Transverse colon (tissue), 4 donors: ENCODE measurements at regions not wholly inside any gene's neighbourhood (a gene's known extent, or its start where the extent isn't known, plus 50 kb on each side); places are given as distances from the start of the nearest gene placed in this dataset.

Source experiments
- DNase-seq: peaks from one replicate; pipeline ENCODE4 v3.0.0-alpha.2; 2019
- H3K27ac ChIP-seq, 4 donors: fragments of 200-600 bp; sonication (generic); 2 replicates each; pipeline ENCODE4 v1.5.1; 2016 to 2018; ENCODE audit warnings: inconsistent platforms in 4 of 4
- H3K27me3 ChIP-seq: fragments of 200-600 bp; sonication (generic); 2 replicates; pipeline ENCODE4 v1.5.1; 2017; ENCODE audit warnings: inconsistent platforms
- H3K36me3 ChIP-seq, 4 donors: fragments of 200-600 bp; sonication (generic); 2 replicates each; pipeline ENCODE4 v1.5.1; 2017 to 2019; ENCODE audit warnings: inconsistent platforms in 4 of 4
- H3K4me1 ChIP-seq, 4 donors: fragments of 200-600 bp; sonication (generic); 2 replicates each; pipeline ENCODE4 v1.5.1; 2017 to 2020; ENCODE audit warnings: inconsistent platforms in 4 of 4
- H3K4me3 ChIP-seq, 4 donors: fragments of 200-600 bp; sonication (generic); 1 replicate in 1 of 4; 2 replicates in 3 of 4; pipeline versions ENCODE4 v1.5.1 to v1.6.1; 2017 to 2019; ENCODE audit warnings: inconsistent platforms in 4 of 4
- H3K9me3 ChIP-seq, 2 donors: fragments of 200-600 bp; sonication (generic); 2 replicates each; pipeline ENCODE4 v1.5.1; 2017 to 2019; ENCODE audit warnings: inconsistent platforms in 2 of 2
- CTCF ChIP-seq, 5 experiments: fragments of 200-600 bp in 3 of 5; fragments of 450-650 bp in 2 of 5; sonication (generic) in 3 of 5; IDR thresholded peaks; 1 replicate in 2 of 5; 2 replicates in 3 of 5; pipeline ENCODE4 v1.5.1; 2016 to 2017; ENCODE audit warnings: antibody characterized with exemption in 5 of 5, inconsistent platforms in 3 of 5, mild to moderate bottlenecking in 2 of 5, moderate library complexity in 1 of 5
- EP300 ChIP-seq: sonication (generic); formaldehyde crosslinking; IDR thresholded peaks from one replicate; pipeline ENCODE4 v1.6.1; 2017; ENCODE audit warnings: antibody characterized with exemption, low read depth
- POLR2A ChIP-seq: fragments of 450-650 bp; IDR thresholded peaks from one replicate; pipeline ENCODE4 v1.6.1; 2016; ENCODE audit warnings: antibody characterized with exemption, mild to moderate bottlenecking, moderate library complexity
- POLR2AphosphoS5 ChIP-seq, 3 donors: sonication (generic); formaldehyde crosslinking; IDR thresholded peaks; one replicate each; pipeline ENCODE4 v1.6.1; 2016; ENCODE audit warnings: antibody characterized with exemption in 3 of 3
- WGBS, 2 donors: methylation state at CpG; one replicate each; pipeline ENCODE4 v1.1.5; 2018; ENCODE audit warnings: low coverage in 1 of 2; 5-methylcytosine and 5-hydroxymethylcytosine counted together
- in situ Hi-C, 4 donors: fragments of 200-750 bp; cut with MboI; loops; one replicate each; pipeline versions ENCODE4 v1.15.0 to v1.15.1; 2017; ENCODE audit warnings: low sequenced_read_pairs in 3 of 4, low pct_ligation_motif_present in 1 of 4, low pct_unique_long_range_greater_than_20kb in 1 of 4
- intact Hi-C: fragments of 100-400 bp; cut with DNase I; formaldehyde crosslinking; loops from one replicate; pipeline ENCODE4 v1.15.1; 2023; ENCODE audit warnings: low total_unique reads

GRCh38 chr16:87223656-87224248 is 93.4 kb downstream of the C16orf95 start:
- WGBS, 2 donors: 83 to 89% methylated on average over 3 of the region's 3 CpGs

GRCh38 chr16:87226926-87227295 is 90.3 kb downstream of the C16orf95 start:
- Histone ChIP-seq H3K4me3 (no peak overlapping the region), H3K4me1 (no peaks in the 10 kb centered on the region), H3K27me3 (no peaks in the 10 kb centered on the region), H3K36me3 (no peaks in the 10 kb centered on the region), H3K27ac (peak overlapping the region in 2 of 4 donors; percentile 45 to 67), H3K9me3 (peaks cover 0 to under 1% of the 10 kb centered on the region in 2 donors)
- TF ChIP-seq POLR2A (no peak), CTCF (IDR thresholded peaks at IDR 0.05) (no peak), EP300 (no peak), POLR2AphosphoS5 (IDR thresholded peaks at IDR 0.05) (no peak)
- in situ Hi-C loops: no loop called here
- no peak for DNase-seq
- intact Hi-C loops: no loop called here

More at GRCh38 chr16:87223656-87224248, 93.4 kb downstream of the C16orf95 start:
- H3K36me3 ChIP-seq: no peaks in the 10 kb centered on the region
- intact Hi-C loops: loop anchor here (2.0 kb wide), 1 partner anchor 25 kb away; no protein-coding TSS in a partner anchor
- no peak overlapping the region for H3K27ac ChIP-seq
- no peaks in the 10 kb centered on the region for H3K4me1 ChIP-seq
- H3K9me3 ChIP-seq: no peaks in the 10 kb centered on the region
- TF ChIP-seq CTCF (IDR thresholded peaks at IDR 0.05) (no peak), POLR2A (no peak), POLR2AphosphoS5 (IDR thresholded peaks at IDR 0.05) (no peak), EP300 (no peak)
- no peak for DNase-seq
- H3K4me3 ChIP-seq: no peak overlapping the region
- H3K27me3 ChIP-seq: no peaks in the 10 kb centered on the region
- in situ Hi-C loops: no loop called here

- Histone ChIP-seq H3K4me3 (no peak overlapping the region), H3K27ac (peak overlapping the region; percentile 20 to 69 (median 56)), H3K9me3 (peaks cover 0 to 5% of the 10 kb centered on the region in 2 donors), H3K4me1 (no peaks in the 10 kb centered on the region), H3K27me3 (no peaks in the 10 kb centered on the region), H3K36me3 (no peaks in the 10 kb centered on the region)
- intact Hi-C loops (no loop called here), in situ Hi-C loops (no loop called here)
- TF ChIP-seq EP300: no peak
- peak in 1 of 3 donors; percentile 10 for TF ChIP-seq POLR2AphosphoS5 (IDR thresholded peaks at IDR 0.05)
- WGBS, 2 donors: 65 to 67% methylated on average over 3 to 24 of the region's 24 CpGs
- DNase-seq: no peak
Measured at GRCh38 chr16:87227296-87227951, 89.8 kb downstream of the C16orf95 start.

- WGBS, 2 donors: 94% methylated on average over 7 of the region's 8 CpGs; no CpG with 5 or more reads in 1 of the 2 donors
- Histone ChIP-seq H3K27me3 (no peaks in the 10 kb centered on the region), H3K27ac (no peak overlapping the region), H3K4me3 (no peak overlapping the region), H3K36me3 (no peaks in the 10 kb centered on the region), H3K4me1 (no peaks in the 10 kb centered on the region), H3K9me3 (peaks cover 0 to 5% of the 10 kb centered on the region in 2 donors)
- DNase-seq: no peak
- in situ Hi-C loops: no loop called here
- intact Hi-C loops: no loop called here
- TF ChIP-seq CTCF (IDR thresholded peaks at IDR 0.05): no peak
- TF ChIP-seq POLR2AphosphoS5 (IDR thresholded peaks at IDR 0.05): no peak
- TF ChIP-seq POLR2A: no peak
Measured at GRCh38 chr16:87228363-87228762, 88.8 kb downstream of the C16orf95 start.
